ENCODE measurements at regions not wholly inside any gene's neighbourhood (a gene's known extent, or its start where the extent isn't known, plus 50 kb on each side); places are given as distances from the start of the nearest gene placed in this dataset.

DNA sequence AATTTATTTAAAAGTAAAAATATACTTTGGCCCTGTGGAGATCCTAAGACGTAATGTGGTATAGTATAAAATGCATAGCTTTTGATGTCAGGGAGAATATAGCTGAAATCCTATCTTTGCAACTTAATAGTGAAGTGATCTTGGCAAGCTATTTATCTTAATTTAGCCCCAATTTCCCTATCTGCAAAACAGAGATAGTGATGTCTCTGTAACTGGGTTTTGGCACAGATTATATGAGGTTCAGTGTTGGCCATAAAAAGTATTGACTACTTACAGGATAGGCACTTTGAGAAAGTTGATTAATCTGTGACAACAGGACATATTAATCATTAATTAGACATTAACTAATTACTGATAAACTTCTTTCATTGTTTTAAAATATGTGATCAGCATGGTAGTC is 89.2 kb downstream of the ISL1 start:
- Histone ChIP-seq H3K27me3 (replicated peaks; ENCODE audit: control insufficient read depth, insufficient read depth, low read length) (no peaks in the 10 kb centered on the region), H3K36me3 (ENCODE audit: control insufficient read depth, insufficient read depth, low read length) (no peaks in the 10 kb centered on the region), H3K4me3 (replicated peaks; ENCODE audit: low read depth, low read length) (no peak overlapping the region)
- DNase-seq (ENCODE audit: extremely low read depth, insufficient read length) = no peak
- TF ChIP-seq, protein P1, sequence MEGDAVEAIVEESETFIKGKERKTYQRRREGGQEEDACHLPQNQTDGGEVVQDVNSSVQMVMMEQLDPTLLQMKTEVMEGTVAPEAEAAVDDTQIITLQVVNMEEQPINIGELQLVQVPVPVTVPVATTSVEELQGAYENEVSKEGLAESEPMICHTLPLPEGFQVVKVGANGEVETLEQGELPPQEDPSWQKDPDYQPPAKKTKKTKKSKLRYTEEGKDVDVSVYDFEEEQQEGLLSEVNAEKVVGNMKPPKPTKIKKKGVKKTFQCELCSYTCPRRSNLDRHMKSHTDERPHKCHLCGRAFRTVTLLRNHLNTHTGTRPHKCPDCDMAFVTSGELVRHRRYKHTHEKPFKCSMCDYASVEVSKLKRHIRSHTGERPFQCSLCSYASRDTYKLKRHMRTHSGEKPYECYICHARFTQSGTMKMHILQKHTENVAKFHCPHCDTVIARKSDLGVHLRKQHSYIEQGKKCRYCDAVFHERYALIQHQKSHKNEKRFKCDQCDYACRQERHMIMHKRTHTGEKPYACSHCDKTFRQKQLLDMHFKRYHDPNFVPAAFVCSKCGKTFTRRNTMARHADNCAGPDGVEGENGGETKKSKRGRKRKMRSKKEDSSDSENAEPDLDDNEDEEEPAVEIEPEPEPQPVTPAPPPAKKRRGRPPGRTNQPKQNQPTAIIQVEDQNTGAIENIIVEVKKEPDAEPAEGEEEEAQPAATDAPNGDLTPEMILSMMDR (IDR thresholded peaks at IDR 0.05; ENCODE audit: insufficient read depth, low read length, poor library complexity, severe bottlenecking) = no peak

DNA sequence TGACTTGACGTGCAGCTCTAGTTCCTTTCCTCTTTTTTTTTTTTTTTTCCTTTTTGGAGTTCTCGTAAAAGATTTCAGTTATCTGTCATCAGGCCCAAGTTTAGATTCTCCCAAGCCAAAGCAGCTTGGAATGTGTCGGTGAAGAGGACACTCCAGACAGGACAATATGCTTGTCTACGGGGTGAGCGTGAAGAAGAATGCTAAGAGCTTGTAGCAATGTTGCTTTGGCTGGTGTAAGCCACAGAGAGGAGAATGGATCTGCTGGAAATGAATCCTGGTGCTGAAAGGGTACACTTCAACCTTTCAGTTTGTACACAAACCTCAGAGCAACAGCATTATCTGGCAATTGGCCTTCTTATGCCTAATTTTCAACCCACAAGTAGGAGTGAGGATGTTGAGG is 92.4 kb downstream of the ISL1 start:
- TF ChIP-seq, protein P1 (IDR thresholded peaks at IDR 0.05; ENCODE audit: insufficient read depth, low read length, poor library complexity, severe bottlenecking) = no peak
- Histone ChIP-seq H3K36me3 (ENCODE audit: control insufficient read depth, insufficient read depth, low read length) (no peaks in the 10 kb centered on the region), H3K4me3 (replicated peaks; ENCODE audit: low read depth, low read length) (no peak overlapping the region), H3K27me3 (replicated peaks; ENCODE audit: control insufficient read depth, insufficient read depth, low read length) (no peaks in the 10 kb centered on the region)
- no peak for DNase-seq (ENCODE audit: extremely low read depth, insufficient read length)

DNA sequence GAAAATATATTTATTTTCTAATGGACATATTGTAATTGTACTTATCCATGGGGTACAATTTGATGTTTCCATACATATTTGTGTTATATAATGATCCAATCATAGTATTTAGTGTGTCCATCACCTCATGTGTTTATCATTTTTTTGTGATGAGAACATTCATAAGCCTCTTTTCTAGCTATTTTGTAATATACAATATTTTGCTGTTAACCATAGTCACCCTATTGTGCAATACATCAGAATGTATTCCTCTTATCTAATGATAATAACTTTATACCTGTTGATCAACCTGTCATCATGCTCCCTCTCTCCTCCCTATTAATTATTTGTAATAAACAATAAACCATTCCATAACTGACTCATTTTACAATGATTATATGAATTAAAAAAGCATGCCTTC is 93.2 kb downstream of the ISL1 start:
- no peak for DNase-seq (ENCODE audit: extremely low read depth, insufficient read length)
- TF ChIP-seq, protein P1 (IDR thresholded peaks at IDR 0.05; ENCODE audit: insufficient read depth, low read length, poor library complexity, severe bottlenecking) = no peak
- H3K27me3 ChIP-seq (replicated peaks; ENCODE audit: control insufficient read depth, insufficient read depth, low read length) = no peaks in the 10 kb centered on the region
- H3K4me3 ChIP-seq (replicated peaks; ENCODE audit: low read depth, low read length) = no peak overlapping the region
- H3K36me3 ChIP-seq (ENCODE audit: control insufficient read depth, insufficient read depth, low read length) = no peaks in the 10 kb centered on the region

DNA sequence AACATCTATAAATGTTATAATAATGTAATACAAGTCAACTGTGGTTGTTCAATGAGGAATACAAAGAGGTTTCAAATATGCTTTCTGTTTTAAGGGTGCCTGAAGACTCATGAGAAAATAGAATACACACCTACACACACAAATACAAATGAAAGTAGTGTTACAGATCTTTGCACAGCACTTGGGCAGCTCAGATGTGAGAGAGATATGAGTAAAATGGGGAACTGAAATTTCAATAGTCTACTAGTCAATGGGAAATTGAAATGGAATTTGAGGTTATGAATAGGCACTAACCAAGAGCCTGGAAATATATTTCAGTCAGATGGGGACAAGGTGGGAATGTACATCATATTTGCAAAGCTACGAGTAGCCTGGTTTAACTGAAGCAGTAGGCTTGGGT is 96.6 kb downstream of the ISL1 start:
- H3K4me3 ChIP-seq (replicated peaks; ENCODE audit: low read depth, low read length) = no peak overlapping the region
- H3K36me3 ChIP-seq (ENCODE audit: control insufficient read depth, insufficient read depth, low read length) = no peaks in the 10 kb centered on the region
- TF ChIP-seq, protein P1 (IDR thresholded peaks at IDR 0.05; ENCODE audit: insufficient read depth, low read length, poor library complexity, severe bottlenecking) = no peak
- no peaks in the 10 kb centered on the region for H3K27me3 ChIP-seq (replicated peaks; ENCODE audit: control insufficient read depth, insufficient read depth, low read length)
- DNase-seq (ENCODE audit: extremely low read depth, insufficient read length) = no peak

DNA sequence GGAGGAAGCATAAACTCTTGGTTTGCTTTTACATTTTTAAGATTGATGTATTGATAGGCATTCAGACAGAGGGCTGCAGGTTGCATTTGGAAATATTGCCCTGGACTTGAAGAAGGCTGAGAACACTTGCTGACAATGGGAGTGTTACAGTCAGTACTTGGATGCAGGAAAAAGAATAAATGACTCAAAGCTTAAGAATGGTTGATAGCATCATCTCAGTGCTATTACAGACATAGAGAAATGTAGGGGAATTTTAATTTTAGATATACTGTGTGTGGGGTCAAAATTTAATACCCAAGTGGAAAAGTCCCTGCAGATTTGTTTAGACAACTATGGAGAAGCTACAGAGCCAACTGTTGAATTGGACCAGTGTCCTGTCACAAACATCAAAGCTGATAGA is 101.1 kb downstream of the ISL1 start:
- TF ChIP-seq, protein P1 (IDR thresholded peaks at IDR 0.05; ENCODE audit: insufficient read depth, low read length, poor library complexity, severe bottlenecking) = no peak
- Histone ChIP-seq H3K4me3 (replicated peaks; ENCODE audit: low read depth, low read length) (no peak overlapping the region), H3K27me3 (replicated peaks; ENCODE audit: control insufficient read depth, insufficient read depth, low read length) (no peaks in the 10 kb centered on the region), H3K36me3 (ENCODE audit: control insufficient read depth, insufficient read depth, low read length) (no peaks in the 10 kb centered on the region)
- no peak for DNase-seq (ENCODE audit: extremely low read depth, insufficient read length)

DNA sequence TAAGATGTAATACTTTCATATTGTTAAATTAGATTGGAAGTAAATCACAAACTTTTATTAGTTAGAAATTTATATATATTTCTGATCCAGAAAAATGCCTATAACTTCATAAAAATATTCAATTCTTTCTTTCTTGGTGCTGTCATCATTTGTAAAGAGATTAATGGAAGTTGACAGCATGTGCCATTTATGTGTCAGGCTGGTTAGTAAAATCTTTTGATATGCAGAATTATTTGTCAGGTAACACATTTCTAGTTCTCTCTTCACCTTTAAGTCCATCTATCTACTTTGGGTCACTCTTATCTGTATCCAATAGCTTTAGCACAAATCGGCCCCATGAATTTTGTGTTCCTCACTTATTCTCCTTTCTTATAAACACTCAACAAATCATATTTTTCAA is 102.9 kb downstream of the ISL1 start:
- H3K4me3 ChIP-seq (replicated peaks; ENCODE audit: low read depth, low read length) = no peak overlapping the region
- TF ChIP-seq, protein P1 (IDR thresholded peaks at IDR 0.05; ENCODE audit: insufficient read depth, low read length, poor library complexity, severe bottlenecking) = no peak
- DNase-seq (ENCODE audit: extremely low read depth, insufficient read length) = no peak
- H3K36me3 ChIP-seq (ENCODE audit: control insufficient read depth, insufficient read depth, low read length) = no peaks in the 10 kb centered on the region
- H3K27me3 ChIP-seq (replicated peaks; ENCODE audit: control insufficient read depth, insufficient read depth, low read length) = no peaks in the 10 kb centered on the region

Measured in GM06990 (cell line).